Parathyroid adenoma (tissue), 2 donors: ENCODE measurements at regions not wholly inside any gene's neighbourhood (a gene's known extent, or its start where the extent isn't known, plus 50 kb on each side); places are given as distances from the start of the nearest gene placed in this dataset.

Experiments
- H2AFZ ChIP-seq: fragments of 300-600 bp; sonication (generic); one replicate; pipeline ENCODE4 v1.7.0; 2017; ENCODE audit warnings: antibody characterized with exemption, mild to moderate bottlenecking
- H3K27ac ChIP-seq: fragments of 300-600 bp; sonication (generic); one replicate; pipeline ENCODE4 v1.7.0; 2017
- H3K27me3 ChIP-seq: fragments of 300-600 bp; sonication (generic); one replicate; pipeline ENCODE4 v1.7.0; 2017; ENCODE audit warnings: low read length; ENCODE audit not compliant: control insufficient read depth, insufficient read depth
- H3K36me3 ChIP-seq: fragments of 300-600 bp; sonication (generic); one replicate; pipeline ENCODE4 v1.7.0; 2017; ENCODE audit warnings: low read length; ENCODE audit not compliant: control insufficient read depth, insufficient read depth
- H3K4me1 ChIP-seq: fragments of 300-600 bp; sonication (generic); one replicate; pipeline ENCODE4 v1.7.0; 2017; ENCODE audit warnings: control low read depth
- H3K4me2 ChIP-seq: fragments of 300-600 bp; sonication (generic); one replicate; pipeline ENCODE4 v1.7.0; 2017; ENCODE audit warnings: low read length
- H3K4me3 ChIP-seq: fragments of 300-600 bp; sonication (generic); one replicate; pipeline ENCODE4 v1.7.0; 2017; ENCODE audit warnings: low read depth, low read length
- H3K79me2 ChIP-seq: fragments of 300-600 bp; sonication (generic); one replicate; pipeline ENCODE4 v1.7.0; 2017; ENCODE audit warnings: control low read depth
- H3K9ac ChIP-seq: fragments of 300-600 bp; sonication (generic); one replicate; pipeline ENCODE4 v1.7.0; 2017; ENCODE audit warnings: mild to moderate bottlenecking
- H3K9me3 ChIP-seq: fragments of 300-600 bp; sonication (generic); one replicate; pipeline ENCODE4 v1.7.0; 2017; ENCODE audit warnings: low read length; ENCODE audit not compliant: control insufficient read depth
- TF ChIP-seq, protein P1 (sequence below): fragments of 300-600 bp; sonication (generic); IDR thresholded peaks from one replicate; pipeline ENCODE4 v1.7.0; 2017; ENCODE audit warnings: antibody characterized with exemption, mild to moderate bottlenecking
- donor health status: primary hyperparathyroidism.

DNA sequence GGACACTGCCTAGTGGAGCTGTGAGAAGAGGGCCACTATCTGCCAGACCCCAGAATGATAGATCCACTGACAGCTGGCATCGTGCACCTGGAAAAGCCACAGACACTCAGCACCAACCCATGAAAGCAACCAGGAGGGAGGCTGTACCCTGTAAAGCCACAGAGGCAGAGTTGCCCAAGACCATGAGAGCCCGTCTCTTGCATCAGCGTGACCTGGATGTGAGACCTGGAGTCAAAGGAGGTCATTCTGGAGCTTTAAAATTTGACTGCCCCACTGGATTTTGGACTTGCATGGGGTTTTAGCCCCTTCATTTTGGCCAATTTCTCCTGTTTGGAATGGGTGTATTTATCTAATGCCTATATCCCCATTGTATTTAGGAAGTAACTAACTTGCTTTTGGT is 83.5 kb upstream of the P3H2 start:
- no peaks in the 10 kb centered on the region for H3K9me3 ChIP-seq
- H3K4me3 ChIP-seq = no peak overlapping the region
- no peak overlapping the region for H3K9ac ChIP-seq
- H2AFZ ChIP-seq = no peak overlapping the region
- no peak overlapping the region for H3K27ac ChIP-seq
- H3K4me2 ChIP-seq = no peak overlapping the region
- H3K36me3 ChIP-seq = no peaks in the 10 kb centered on the region
- H3K4me1 ChIP-seq = no peaks in the 10 kb centered on the region
- TF ChIP-seq, protein P1, sequence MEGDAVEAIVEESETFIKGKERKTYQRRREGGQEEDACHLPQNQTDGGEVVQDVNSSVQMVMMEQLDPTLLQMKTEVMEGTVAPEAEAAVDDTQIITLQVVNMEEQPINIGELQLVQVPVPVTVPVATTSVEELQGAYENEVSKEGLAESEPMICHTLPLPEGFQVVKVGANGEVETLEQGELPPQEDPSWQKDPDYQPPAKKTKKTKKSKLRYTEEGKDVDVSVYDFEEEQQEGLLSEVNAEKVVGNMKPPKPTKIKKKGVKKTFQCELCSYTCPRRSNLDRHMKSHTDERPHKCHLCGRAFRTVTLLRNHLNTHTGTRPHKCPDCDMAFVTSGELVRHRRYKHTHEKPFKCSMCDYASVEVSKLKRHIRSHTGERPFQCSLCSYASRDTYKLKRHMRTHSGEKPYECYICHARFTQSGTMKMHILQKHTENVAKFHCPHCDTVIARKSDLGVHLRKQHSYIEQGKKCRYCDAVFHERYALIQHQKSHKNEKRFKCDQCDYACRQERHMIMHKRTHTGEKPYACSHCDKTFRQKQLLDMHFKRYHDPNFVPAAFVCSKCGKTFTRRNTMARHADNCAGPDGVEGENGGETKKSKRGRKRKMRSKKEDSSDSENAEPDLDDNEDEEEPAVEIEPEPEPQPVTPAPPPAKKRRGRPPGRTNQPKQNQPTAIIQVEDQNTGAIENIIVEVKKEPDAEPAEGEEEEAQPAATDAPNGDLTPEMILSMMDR = no peak
- H3K79me2 ChIP-seq = no peaks in the 10 kb centered on the region
- no peaks in the 10 kb centered on the region for H3K27me3 ChIP-seq

DNA sequence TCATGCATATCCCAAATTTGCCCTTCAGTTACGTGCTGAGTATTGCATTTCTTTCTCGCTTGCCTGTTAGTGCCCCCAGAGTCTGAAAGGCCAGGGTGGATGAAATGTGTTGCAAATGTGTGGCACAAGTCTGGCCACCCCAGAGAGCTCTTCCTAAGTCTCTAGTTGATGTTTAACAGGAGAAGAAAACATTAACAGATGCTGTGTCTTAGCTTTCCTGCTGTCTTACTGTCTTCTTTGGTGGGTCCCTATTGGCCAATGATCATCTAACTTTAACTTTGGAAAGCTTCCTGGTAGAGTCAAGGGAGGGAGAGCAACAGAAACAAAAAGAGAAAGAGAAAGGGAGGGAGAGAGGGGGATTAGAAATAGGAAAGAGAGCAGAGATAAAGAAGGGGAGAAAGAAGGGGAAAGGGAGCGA is 76.7 kb upstream of the P3H2 start:
- no peak overlapping the region for H2AFZ ChIP-seq
- no peaks in the 10 kb centered on the region for H3K36me3 ChIP-seq
- no peak overlapping the region for H3K27ac ChIP-seq
- no peaks in the 10 kb centered on the region for H3K4me1 ChIP-seq
- no peaks in the 10 kb centered on the region for H3K27me3 ChIP-seq
- TF ChIP-seq, protein P1 = no peak
- no peak overlapping the region for H3K4me3 ChIP-seq
- no peaks in the 10 kb centered on the region for H3K9me3 ChIP-seq
- H3K9ac ChIP-seq = no peak overlapping the region
- no peak overlapping the region for H3K4me2 ChIP-seq
- no peaks in the 10 kb centered on the region for H3K79me2 ChIP-seq

DNA sequence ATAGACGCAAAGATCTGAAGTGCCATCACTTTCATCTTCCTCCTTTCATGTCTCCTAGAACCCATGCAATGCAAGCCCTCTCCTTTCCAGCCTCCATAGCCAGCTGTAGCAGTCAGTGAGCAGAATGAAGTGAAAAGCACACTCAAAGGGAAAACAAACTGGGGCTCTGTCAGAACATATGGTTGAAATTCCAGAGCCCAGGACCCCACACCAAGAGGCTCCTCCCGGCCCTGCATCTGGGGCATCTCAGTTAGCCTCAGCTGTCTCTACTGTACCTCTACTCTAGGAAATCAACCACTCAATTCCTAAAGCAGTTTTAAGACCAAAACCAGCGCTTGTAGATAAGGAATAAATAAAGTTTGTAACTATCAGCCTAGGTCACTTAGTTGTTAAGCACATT is 73.8 kb upstream of the P3H2 start:
- Histone ChIP-seq H3K79me2 (no peaks in the 10 kb centered on the region), H3K36me3 (no peaks in the 10 kb centered on the region), H3K9ac (no peak overlapping the region), H3K27me3 (no peaks in the 10 kb centered on the region), H3K9me3 (no peaks in the 10 kb centered on the region), H3K27ac (no peak overlapping the region), H3K4me2 (no peak overlapping the region), H3K4me1 (no peaks in the 10 kb centered on the region), H3K4me3 (no peak overlapping the region), H2AFZ (no peak overlapping the region)
- TF ChIP-seq, protein P1 = no peak

DNA sequence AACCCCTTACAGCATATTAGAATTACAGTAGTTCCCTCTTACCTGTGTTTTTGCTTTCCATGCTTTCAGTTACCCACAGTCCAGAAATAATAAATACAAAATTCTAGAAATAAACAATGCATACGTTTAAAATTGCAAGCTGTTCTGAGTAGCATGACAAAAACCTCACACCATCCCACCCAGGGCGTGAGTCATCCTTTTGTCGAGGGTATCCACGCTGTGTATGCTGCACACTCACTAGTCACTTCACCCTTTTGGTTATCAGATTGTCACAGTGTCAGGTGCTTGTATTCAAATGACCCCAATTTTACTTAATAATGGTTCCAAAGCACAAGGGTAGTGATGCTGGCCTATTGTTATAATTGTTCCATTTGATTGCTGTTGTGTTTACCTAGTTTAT is 72.5 kb upstream of the P3H2 start:
- Histone ChIP-seq H2AFZ (no peak overlapping the region), H3K4me1 (no peaks in the 10 kb centered on the region), H3K27ac (no peak overlapping the region), H3K36me3 (no peaks in the 10 kb centered on the region), H3K4me2 (no peak overlapping the region), H3K27me3 (no peaks in the 10 kb centered on the region), H3K9ac (no peak overlapping the region), H3K79me2 (no peaks in the 10 kb centered on the region), H3K9me3 (no peaks in the 10 kb centered on the region), H3K4me3 (no peak overlapping the region)
- TF ChIP-seq, protein P1 = no peak

DNA sequence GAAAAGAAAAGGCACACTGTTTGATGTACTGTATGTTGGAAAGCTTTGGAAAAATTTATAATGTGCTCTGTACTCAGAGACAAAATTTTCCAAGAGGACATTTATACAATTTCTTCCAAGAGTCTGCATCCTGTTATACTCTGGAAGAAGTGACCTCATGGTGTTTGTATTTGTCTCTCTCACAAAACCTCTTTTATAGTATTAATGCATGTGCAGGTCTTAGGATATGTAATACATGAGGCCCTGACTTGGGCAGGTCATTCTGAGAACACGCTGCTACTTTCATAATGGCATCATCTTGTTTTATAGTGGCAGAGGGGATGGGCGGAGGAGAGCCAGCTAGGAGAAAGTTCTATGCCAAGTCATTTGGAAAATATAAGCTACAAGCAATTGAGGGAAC is 72.0 kb upstream of the P3H2 start:
- H3K4me2 ChIP-seq = no peak overlapping the region

More for the DNA sequence above, 72.0 kb upstream of the P3H2 start:
- Histone ChIP-seq H3K27ac (no peak overlapping the region), H3K27me3 (no peaks in the 10 kb centered on the region), H3K4me3 (no peak overlapping the region), H3K9ac (no peak overlapping the region), H3K79me2 (no peaks in the 10 kb centered on the region), H3K4me1 (no peaks in the 10 kb centered on the region), H3K36me3 (no peaks in the 10 kb centered on the region), H3K9me3 (no peaks in the 10 kb centered on the region), H2AFZ (no peak overlapping the region)
- TF ChIP-seq, protein P1 = no peak
